Liver (tissue), 8 donors: ENCODE measurements at regions not wholly inside any gene's neighbourhood (a gene's known extent, or its start where the extent isn't known, plus 50 kb on each side); places are given as distances from the start of the nearest gene placed in this dataset.

ENCODE experiments used
- DNase-seq: peaks from one replicate; pipeline ENCODE4 v3.0.0-alpha.2; 2017; ENCODE audit warnings: low spot score
- H3K27ac ChIP-seq, 2 donors: one replicate each; pipeline ENCODE4 v1.7.0; 2013; ENCODE audit warnings: inconsistent platforms in 2 of 2, low read length in 2 of 2, control low read depth in 1 of 2, low read depth in 1 of 2, mild to moderate bottlenecking in 1 of 2
- H3K27me3 ChIP-seq, 4 donors: one replicate each; pipeline versions ENCODE4 v1.6.1 to v1.7.0; 2013; ENCODE audit warnings: low read length in 3 of 4, inconsistent platforms in 1 of 4, mild to moderate bottlenecking in 1 of 4, moderate library complexity in 1 of 4; ENCODE audit not compliant: control insufficient read depth in 4 of 4, insufficient read depth in 4 of 4
- H3K36me3 ChIP-seq, 4 donors: one replicate each; pipeline versions ENCODE4 v1.6.1 to v1.7.0; 2013; ENCODE audit warnings: low read length in 3 of 4, mild to moderate bottlenecking in 3 of 4, low read depth in 1 of 4, moderate library complexity in 1 of 4; ENCODE audit not compliant: control insufficient read depth in 4 of 4, insufficient read depth in 3 of 4
- H3K4me1 ChIP-seq, 4 donors: one replicate each; pipeline versions ENCODE4 v1.6.1 to v1.7.0; 2013; ENCODE audit warnings: low read length in 3 of 4, mild to moderate bottlenecking in 3 of 4, moderate library complexity in 1 of 4; ENCODE audit not compliant: control insufficient read depth in 4 of 4, insufficient read depth in 4 of 4
- H3K4me3 ChIP-seq, 3 donors: one replicate each; pipeline versions ENCODE4 v1.6.1 to v1.7.0; 2013; ENCODE audit warnings: low read length in 3 of 3, control low read depth in 1 of 3, low read depth in 1 of 3, mild to moderate bottlenecking in 1 of 3
- H3K9ac ChIP-seq, 2 donors: one replicate each; pipeline ENCODE4 v1.7.0; 2013; ENCODE audit warnings: low read length in 2 of 2, mild to moderate bottlenecking in 2 of 2, moderate library complexity in 2 of 2, control low read depth in 1 of 2, low read depth in 1 of 2
- H3K9me3 ChIP-seq, 4 donors: one replicate each; pipeline versions ENCODE4 v1.6.1 to v1.7.0; 2013; ENCODE audit warnings: low read length in 3 of 4; ENCODE audit not compliant: control insufficient read depth in 4 of 4
- ATF3 ChIP-seq: IDR thresholded peaks from 2 replicates; pipeline ENCODE4 v1.6.1; 2016; ENCODE audit warnings: antibody characterized with exemption
- EGR1 ChIP-seq, 2 donors: IDR thresholded peaks; 2 replicates each; pipeline ENCODE4 v1.6.1; 2016 to 2018; ENCODE audit warnings: antibody characterized with exemption in 2 of 2, low read depth in 2 of 2
- FOXA1 ChIP-seq: IDR thresholded peaks from 2 replicates; pipeline ENCODE4 v1.6.1; 2016; ENCODE audit warnings: antibody characterized with exemption
- FOXA2 ChIP-seq: IDR thresholded peaks from 2 replicates; pipeline ENCODE4 v1.6.1; 2016; ENCODE audit warnings: antibody characterized with exemption
- GABPA ChIP-seq, 2 donors: IDR thresholded peaks in 1 of 2; conservative IDR thresholded peaks in 1 of 2; 2 replicates each; pipeline ENCODE4 v1.6.1; 2016; ENCODE audit warnings: antibody characterized with exemption in 2 of 2, mild to moderate bottlenecking in 1 of 2, moderate library complexity in 1 of 2
- HNF4A ChIP-seq, 2 donors: conservative IDR thresholded peaks; 2 replicates each; pipeline ENCODE4 v1.6.1; 2016; ENCODE audit warnings: antibody characterized with exemption in 2 of 2, mild to moderate bottlenecking in 2 of 2
- HNF4G ChIP-seq: IDR thresholded peaks from 2 replicates; pipeline ENCODE4 v1.6.1; 2016; ENCODE audit warnings: antibody characterized with exemption
- JUND ChIP-seq, 2 donors: IDR thresholded peaks; 2 replicates each; pipeline ENCODE4 v1.6.1; 2016; ENCODE audit warnings: antibody characterized with exemption in 2 of 2
- NR2F2 ChIP-seq: IDR thresholded peaks from 2 replicates; pipeline ENCODE4 v1.6.1; 2016; ENCODE audit warnings: antibody characterized with exemption
- RAD21 ChIP-seq, 2 donors: IDR thresholded peaks; 2 replicates each; pipeline ENCODE4 v1.6.1; 2016; ENCODE audit warnings: antibody characterized with exemption in 2 of 2, mild to moderate bottlenecking in 2 of 2
- RXRA ChIP-seq, 2 donors: IDR thresholded peaks; 2 replicates each; pipeline ENCODE4 v1.6.1; 2017 to 2018; ENCODE audit warnings: antibody characterized with exemption in 2 of 2, mild to moderate bottlenecking in 1 of 2
- SP1 ChIP-seq: IDR thresholded peaks from 2 replicates; pipeline ENCODE4 v1.6.1; 2018; ENCODE audit warnings: antibody characterized with exemption, mild to moderate bottlenecking
- TAF1 ChIP-seq: conservative IDR thresholded peaks from 2 replicates; pipeline ENCODE4 v1.6.1; 2016; ENCODE audit warnings: antibody characterized with exemption, mild to moderate bottlenecking
- YY1 ChIP-seq: IDR thresholded peaks from 2 replicates; pipeline ENCODE4 v1.6.1; 2016; ENCODE audit warnings: antibody characterized with exemption, mild to moderate bottlenecking
- ZBTB33 ChIP-seq: IDR thresholded peaks from 2 replicates; pipeline ENCODE4 v1.6.1; 2016; ENCODE audit warnings: antibody characterized with exemption
- WGBS: extraction: QIAGEN DNeasy Blood & Tissue Kit; methylation state at CpG from one replicate; pipeline ENCODE4 v1.1.7; 2013; 5-methylcytosine and 5-hydroxymethylcytosine counted together
- TF ChIP-seq, protein P1 (sequence below): fragments of 150-350 bp; IDR thresholded peaks from 2 replicates; pipeline ENCODE4 v1.5.1; 2017; ENCODE audit warnings: improper control_type of control experiment, low read depth, low read length; ENCODE audit not compliant: missing input control
- TF ChIP-seq, protein P2 (sequence below): IDR thresholded peaks from 2 replicates; pipeline ENCODE4 v1.6.1; 2016; ENCODE audit warnings: antibody characterized with exemption, mild to moderate bottlenecking
- TF ChIP-seq, protein P3 (sequence below): IDR thresholded peaks from 2 replicates; pipeline ENCODE4 v1.6.1; 2016; ENCODE audit warnings: antibody characterized with exemption
- donor health status: healthy.
- donor health status: healthy.
- donor health status: healthy.
- donor health status: healthy.
- donor health status: healthy.

DNA sequence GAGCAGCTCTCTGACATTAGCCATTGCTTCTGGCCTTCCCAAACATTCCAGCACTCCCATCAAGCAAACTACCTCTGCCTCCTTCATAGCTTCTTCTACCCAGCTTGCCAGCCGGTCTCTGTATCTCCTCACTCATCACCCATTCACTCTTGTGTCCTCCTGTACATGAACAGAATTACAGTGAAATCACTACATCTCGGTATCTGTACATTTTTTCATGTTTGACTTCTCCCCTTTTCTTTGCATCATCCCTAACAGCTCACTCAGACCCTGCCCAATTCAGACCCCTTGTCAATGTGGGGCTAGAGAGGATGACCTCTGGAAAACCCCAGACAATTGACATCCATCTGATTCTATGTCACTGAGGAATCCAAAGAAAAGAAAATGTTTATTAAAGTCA lies 335.8 kb downstream of the TNS1 start:
- WGBS: 94% methylated on average over 2 of the region's 2 CpGs
- TF ChIP-seq RXRA (IDR thresholded peaks at IDR 0.05) (no peak), HNF4G (no peak), JUND (IDR thresholded peaks at IDR 0.05) (no peak), TAF1 (no peak), YY1 (no peak), FOXA1 (no peak), ZBTB33 (no peak), FOXA2 (no peak), HNF4A (conservative IDR thresholded peaks at IDR 0.05) (no peak), ATF3 (no peak), EGR1 (IDR thresholded peaks at IDR 0.05; ENCODE audit: low read depth in 2 of 2) (no peak), RAD21 (IDR thresholded peaks at IDR 0.05) (no peak), NR2F2 (no peak), SP1 (no peak), GABPA (IDR thresholded peaks at IDR 0.05 in 1 of 2, conservative IDR thresholded peaks at IDR 0.05 in 1 of 2) (no peak)
- TF ChIP-seq, protein P1, sequence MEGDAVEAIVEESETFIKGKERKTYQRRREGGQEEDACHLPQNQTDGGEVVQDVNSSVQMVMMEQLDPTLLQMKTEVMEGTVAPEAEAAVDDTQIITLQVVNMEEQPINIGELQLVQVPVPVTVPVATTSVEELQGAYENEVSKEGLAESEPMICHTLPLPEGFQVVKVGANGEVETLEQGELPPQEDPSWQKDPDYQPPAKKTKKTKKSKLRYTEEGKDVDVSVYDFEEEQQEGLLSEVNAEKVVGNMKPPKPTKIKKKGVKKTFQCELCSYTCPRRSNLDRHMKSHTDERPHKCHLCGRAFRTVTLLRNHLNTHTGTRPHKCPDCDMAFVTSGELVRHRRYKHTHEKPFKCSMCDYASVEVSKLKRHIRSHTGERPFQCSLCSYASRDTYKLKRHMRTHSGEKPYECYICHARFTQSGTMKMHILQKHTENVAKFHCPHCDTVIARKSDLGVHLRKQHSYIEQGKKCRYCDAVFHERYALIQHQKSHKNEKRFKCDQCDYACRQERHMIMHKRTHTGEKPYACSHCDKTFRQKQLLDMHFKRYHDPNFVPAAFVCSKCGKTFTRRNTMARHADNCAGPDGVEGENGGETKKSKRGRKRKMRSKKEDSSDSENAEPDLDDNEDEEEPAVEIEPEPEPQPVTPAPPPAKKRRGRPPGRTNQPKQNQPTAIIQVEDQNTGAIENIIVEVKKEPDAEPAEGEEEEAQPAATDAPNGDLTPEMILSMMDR: no peak
- TF ChIP-seq, protein P2, sequence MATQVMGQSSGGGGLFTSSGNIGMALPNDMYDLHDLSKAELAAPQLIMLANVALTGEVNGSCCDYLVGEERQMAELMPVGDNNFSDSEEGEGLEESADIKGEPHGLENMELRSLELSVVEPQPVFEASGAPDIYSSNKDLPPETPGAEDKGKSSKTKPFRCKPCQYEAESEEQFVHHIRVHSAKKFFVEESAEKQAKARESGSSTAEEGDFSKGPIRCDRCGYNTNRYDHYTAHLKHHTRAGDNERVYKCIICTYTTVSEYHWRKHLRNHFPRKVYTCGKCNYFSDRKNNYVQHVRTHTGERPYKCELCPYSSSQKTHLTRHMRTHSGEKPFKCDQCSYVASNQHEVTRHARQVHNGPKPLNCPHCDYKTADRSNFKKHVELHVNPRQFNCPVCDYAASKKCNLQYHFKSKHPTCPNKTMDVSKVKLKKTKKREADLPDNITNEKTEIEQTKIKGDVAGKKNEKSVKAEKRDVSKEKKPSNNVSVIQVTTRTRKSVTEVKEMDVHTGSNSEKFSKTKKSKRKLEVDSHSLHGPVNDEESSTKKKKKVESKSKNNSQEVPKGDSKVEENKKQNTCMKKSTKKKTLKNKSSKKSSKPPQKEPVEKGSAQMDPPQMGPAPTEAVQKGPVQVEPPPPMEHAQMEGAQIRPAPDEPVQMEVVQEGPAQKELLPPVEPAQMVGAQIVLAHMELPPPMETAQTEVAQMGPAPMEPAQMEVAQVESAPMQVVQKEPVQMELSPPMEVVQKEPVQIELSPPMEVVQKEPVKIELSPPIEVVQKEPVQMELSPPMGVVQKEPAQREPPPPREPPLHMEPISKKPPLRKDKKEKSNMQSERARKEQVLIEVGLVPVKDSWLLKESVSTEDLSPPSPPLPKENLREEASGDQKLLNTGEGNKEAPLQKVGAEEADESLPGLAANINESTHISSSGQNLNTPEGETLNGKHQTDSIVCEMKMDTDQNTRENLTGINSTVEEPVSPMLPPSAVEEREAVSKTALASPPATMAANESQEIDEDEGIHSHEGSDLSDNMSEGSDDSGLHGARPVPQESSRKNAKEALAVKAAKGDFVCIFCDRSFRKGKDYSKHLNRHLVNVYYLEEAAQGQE: no peak
- TF ChIP-seq, protein P3, sequence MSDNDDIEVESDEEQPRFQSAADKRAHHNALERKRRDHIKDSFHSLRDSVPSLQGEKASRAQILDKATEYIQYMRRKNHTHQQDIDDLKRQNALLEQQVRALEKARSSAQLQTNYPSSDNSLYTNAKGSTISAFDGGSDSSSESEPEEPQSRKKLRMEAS: no peak
- H3K27me3 ChIP-seq: no peaks in the 10 kb centered on the region
- H3K4me1 ChIP-seq: no peaks in the 10 kb centered on the region
- DNase-seq: no peak
- no peak overlapping the region for H3K4me3 ChIP-seq
- no peaks in the 10 kb centered on the region for H3K9me3 ChIP-seq
- no peaks in the 10 kb centered on the region for H3K36me3 ChIP-seq
- no peak overlapping the region for H3K9ac ChIP-seq
- no peak overlapping the region for H3K27ac ChIP-seq

DNA sequence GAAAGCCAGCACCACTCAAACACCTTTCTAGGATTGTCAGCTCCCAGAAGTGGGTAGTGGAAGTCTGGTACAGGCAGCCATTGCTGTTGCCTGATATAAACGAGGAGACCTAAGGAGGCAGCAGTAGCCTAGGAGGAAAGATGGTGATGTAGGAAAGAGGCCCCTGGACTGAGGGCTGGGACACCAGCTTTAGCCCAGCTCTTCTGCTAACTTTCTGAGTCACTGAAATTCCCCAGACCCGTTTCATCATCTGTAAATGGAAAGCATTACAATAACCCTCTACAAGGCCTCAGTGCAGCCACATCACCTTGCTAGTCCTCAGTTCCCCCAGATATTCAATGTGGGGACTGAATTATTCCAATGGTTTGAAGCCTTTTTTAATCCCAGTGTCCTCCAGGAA lies 336.5 kb downstream of the TNS1 start:
- Histone ChIP-seq H3K9ac (no peak overlapping the region), H3K27ac (no peak overlapping the region), H3K27me3 (no peaks in the 10 kb centered on the region), H3K4me1 (no peaks in the 10 kb centered on the region), H3K4me3 (no peak overlapping the region), H3K9me3 (no peaks in the 10 kb centered on the region), H3K36me3 (no peaks in the 10 kb centered on the region)
- DNase-seq: no peak
- 80% methylated on average over 2 of the region's 2 CpGs for WGBS
- TF ChIP-seq YY1 (no peak), RXRA (IDR thresholded peaks at IDR 0.05) (no peak), NR2F2 (no peak), FOXA1 (no peak), HNF4G (no peak), HNF4A (conservative IDR thresholded peaks at IDR 0.05) (no peak), ZBTB33 (no peak), GABPA (IDR thresholded peaks at IDR 0.05 in 1 of 2, conservative IDR thresholded peaks at IDR 0.05 in 1 of 2) (no peak), JUND (IDR thresholded peaks at IDR 0.05) (no peak), SP1 (no peak), RAD21 (IDR thresholded peaks at IDR 0.05) (no peak), ATF3 (no peak)
- TF ChIP-seq, protein P2: no peak
